ENCODE measurements at regions not wholly inside any gene's neighbourhood (a gene's known extent, or its start where the extent isn't known, plus 50 kb on each side); places are given as distances from the start of the nearest gene placed in this dataset.

GRCh38 chr7:52465216-52465615 lies 570.2 kb upstream of the POM121L12 start:
- no peak overlapping the region for H3K18ac ChIP-seq (ENCODE audit: extremely low read depth, low read length)
- TF ChIP-seq FOSL1 (IDR thresholded peaks at IDR 0.05; ENCODE audit: insufficient read depth, low read depth, low read length) (no peak), BRCA1 (IDR thresholded peaks at IDR 0.05; ENCODE audit: low read depth, low read length) (no peak)
- no peak overlapping the region for H3K23ac ChIP-seq (ENCODE audit: insufficient read length)
- H2AK5ac ChIP-seq (ENCODE audit: low read depth, low read length): no peak overlapping the region
- H3K9ac ChIP-seq (replicated peaks in 1 of 4; ENCODE audit: extremely low read depth in 1 of 4, low read depth in 3 of 4, low read length in 3 of 4): no peak overlapping the region
- H3K27me3 ChIP-seq (replicated peaks in 1 of 4; ENCODE audit: control insufficient read depth in 3 of 4, extremely low read depth in 1 of 4, insufficient read depth in 3 of 4, low read length in 3 of 4): no peaks in the 10 kb centered on the region
- no peak overlapping the region for H2BK15ac ChIP-seq (ENCODE audit: low read length)
- H3K79me2 ChIP-seq (ENCODE audit: control insufficient read depth in 1 of 2, insufficient read depth in 2 of 2, low read length in 2 of 2): no peaks in the 10 kb centered on the region
- no peak overlapping the region for H4K8ac ChIP-seq (ENCODE audit: extremely low read depth, insufficient read depth, low read length)
- ChIA-PET CTCF (ENCODE audit: partially characterized antibody) (no interaction called here), POLR2A (ENCODE audit: partially characterized antibody) (no interaction called here)
- FAIRE-seq (no peak), DNase-seq (ENCODE audit: low read depth in 1 of 2, low spot score in 2 of 2) (no peak)
- no peak overlapping the region for H2BK12ac ChIP-seq (ENCODE audit: low read depth, low read length)
- no peaks in the 10 kb centered on the region for H4K20me1 ChIP-seq (replicated peaks in 1 of 2; ENCODE audit: control insufficient read depth in 1 of 2, insufficient read depth in 2 of 2, low read length in 2 of 2)
- H3K23me2 ChIP-seq (ENCODE audit: low read depth, low read length): no peaks in the 10 kb centered on the region
- no peak overlapping the region for H3K4me3 ChIP-seq (ENCODE audit: extremely low read depth in 1 of 4, insufficient read depth in 2 of 4, low read depth in 3 of 4, low read length in 4 of 4)
- no peak overlapping the region for H3K14ac ChIP-seq (ENCODE audit: insufficient read length)
- H3K56ac ChIP-seq (replicated peaks; ENCODE audit: insufficient read length, low read depth, low read length): no peak overlapping the region
- H3K9me3 ChIP-seq (ENCODE audit: insufficient read depth in 2 of 2, low read depth in 1 of 2, low read length in 1 of 2): no peaks in the 10 kb centered on the region
- no peak overlapping the region for H2BK5ac ChIP-seq (ENCODE audit: low read depth, low read length)
- no peaks in the 10 kb centered on the region for H3K79me1 ChIP-seq (ENCODE audit: low read depth, low read length)
- no peak overlapping the region for H3K4me2 ChIP-seq (ENCODE audit: insufficient read depth in 1 of 2, low read depth in 2 of 2, low read length in 2 of 2)
- H4K91ac ChIP-seq (replicated peaks; ENCODE audit: insufficient read length, low read length): no peak overlapping the region
- no peak overlapping the region for H2BK20ac ChIP-seq (ENCODE audit: low read length)
- H4K5ac ChIP-seq (ENCODE audit: insufficient read length, low read depth, low read length): no peak overlapping the region
- H2AFZ ChIP-seq (ENCODE audit: low read length): no peak overlapping the region
- WGBS, 2 experiments (ENCODE audit: extremely low coverage in 1 of 2, insufficient coverage in 1 of 2, insufficient read length in 1 of 2, insufficient replicate concordance in 2 of 2, low coverage in 1 of 2, low lambda C conversion rate in 2 of 2, missing lambda C conversion rate in 1 of 2): 92% methylated on average over 1 of the region's 1 CpG; no CpG with 5 or more reads in 1 of the 2 experiments
- H3K27ac ChIP-seq (ENCODE audit: low read depth, low read length): no peak overlapping the region
- no peak overlapping the region for H3K4ac ChIP-seq (replicated peaks; ENCODE audit: insufficient read length, low read depth, low read length)
- no peak overlapping the region for H2BK120ac ChIP-seq (replicated peaks; ENCODE audit: low read depth, low read length)
- no peaks in the 10 kb centered on the region for H3K36me3 ChIP-seq (ENCODE audit: control insufficient read depth in 2 of 4, insufficient read depth in 4 of 4, low read length in 3 of 4)
- no peaks in the 10 kb centered on the region for H3K4me1 ChIP-seq (replicated peaks in 1 of 4; ENCODE audit: control insufficient read depth in 3 of 4, insufficient read depth in 4 of 4, low read length in 3 of 4)

Measured in H1 (cell line).